ENCODE measurements at regions not wholly inside any gene's neighbourhood (a gene's known extent, or its start where the extent isn't known, plus 50 kb on each side); places are given as distances from the start of the nearest gene placed in this dataset.
A peak's percentile ranks its signal among the peaks of the same experiment; 100 is the strongest.

GRCh38 chr16:73151225-73151624 is 103.3 kb upstream of the ZFHX3 start:
- DNase-seq (ENCODE audit: low read depth): no peak

DNA sequence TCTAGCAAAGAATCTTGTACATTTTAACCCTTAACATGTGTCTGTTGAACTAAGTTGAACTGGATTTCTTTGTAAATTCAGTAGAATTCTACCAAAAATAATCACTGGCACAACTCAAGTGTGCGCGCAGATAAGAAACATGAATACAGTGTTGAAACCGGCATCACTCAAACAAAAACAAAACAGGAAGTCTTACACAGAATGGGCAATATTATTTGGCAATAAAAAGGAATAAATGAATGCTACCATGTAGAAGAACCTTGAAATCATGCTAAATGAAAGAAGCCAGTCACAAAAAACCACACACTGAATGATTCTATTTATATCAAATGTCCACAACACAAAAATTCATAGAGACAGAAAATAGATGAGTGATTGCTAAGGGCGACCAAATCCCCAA is 102.9 kb upstream of the ZFHX3 start:
- no peak for DNase-seq (ENCODE audit: low read depth)

DNA sequence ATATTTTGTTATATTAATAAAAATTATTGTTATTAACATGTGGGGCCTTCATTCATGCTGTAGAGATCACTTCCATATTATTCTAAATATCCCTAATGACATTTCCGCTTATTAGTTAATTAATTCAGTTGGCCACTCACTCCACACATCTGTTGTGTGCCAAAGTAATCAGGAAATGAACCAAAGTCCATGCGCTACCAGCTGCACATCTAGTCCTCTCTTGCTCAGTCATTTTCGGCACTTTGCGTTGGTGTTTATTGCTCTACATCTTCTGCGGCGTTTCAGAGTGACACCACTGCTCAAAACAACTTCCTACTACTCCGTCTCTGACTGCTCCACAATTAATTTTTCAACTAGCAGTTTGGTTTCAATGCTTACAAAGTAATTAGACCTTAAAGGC is 101.4 kb upstream of the ZFHX3 start:
- no peak for DNase-seq (ENCODE audit: low read depth)

GRCh38 chr16:73147958-73148357 is 100.0 kb upstream of the ZFHX3 start:
- DNase-seq (ENCODE audit: low read depth): no peak

- no peak for DNase-seq (ENCODE audit: low read depth)
Observed at GRCh38 chr16:73145166-73145880, 97.4 kb upstream of the ZFHX3 start.

- no peak for DNase-seq (ENCODE audit: low read depth)
Observed at GRCh38 chr16:73143576-73144422, 95.9 kb upstream of the ZFHX3 start.

DNA sequence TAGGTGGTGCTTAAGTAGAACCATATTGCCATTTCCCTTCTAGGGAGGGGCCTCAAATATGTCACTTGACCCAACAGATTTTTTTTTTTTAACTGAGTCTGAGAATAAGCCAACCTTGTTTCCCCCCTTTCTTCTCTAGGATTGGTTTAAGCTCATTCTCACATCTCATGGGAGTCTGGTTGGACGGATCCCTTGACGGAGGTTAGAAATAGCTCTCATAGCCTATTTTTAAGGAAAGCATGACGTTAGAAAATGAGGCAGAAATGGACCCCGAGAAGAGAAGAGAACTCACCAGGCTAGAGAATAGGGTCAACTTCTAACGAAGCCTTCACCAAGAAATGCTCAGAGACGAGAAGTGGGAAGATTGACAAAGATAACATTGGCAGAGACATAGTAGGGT is 95.1 kb upstream of the ZFHX3 start:
- DNase-seq (ENCODE audit: low read depth): no peak

DNA sequence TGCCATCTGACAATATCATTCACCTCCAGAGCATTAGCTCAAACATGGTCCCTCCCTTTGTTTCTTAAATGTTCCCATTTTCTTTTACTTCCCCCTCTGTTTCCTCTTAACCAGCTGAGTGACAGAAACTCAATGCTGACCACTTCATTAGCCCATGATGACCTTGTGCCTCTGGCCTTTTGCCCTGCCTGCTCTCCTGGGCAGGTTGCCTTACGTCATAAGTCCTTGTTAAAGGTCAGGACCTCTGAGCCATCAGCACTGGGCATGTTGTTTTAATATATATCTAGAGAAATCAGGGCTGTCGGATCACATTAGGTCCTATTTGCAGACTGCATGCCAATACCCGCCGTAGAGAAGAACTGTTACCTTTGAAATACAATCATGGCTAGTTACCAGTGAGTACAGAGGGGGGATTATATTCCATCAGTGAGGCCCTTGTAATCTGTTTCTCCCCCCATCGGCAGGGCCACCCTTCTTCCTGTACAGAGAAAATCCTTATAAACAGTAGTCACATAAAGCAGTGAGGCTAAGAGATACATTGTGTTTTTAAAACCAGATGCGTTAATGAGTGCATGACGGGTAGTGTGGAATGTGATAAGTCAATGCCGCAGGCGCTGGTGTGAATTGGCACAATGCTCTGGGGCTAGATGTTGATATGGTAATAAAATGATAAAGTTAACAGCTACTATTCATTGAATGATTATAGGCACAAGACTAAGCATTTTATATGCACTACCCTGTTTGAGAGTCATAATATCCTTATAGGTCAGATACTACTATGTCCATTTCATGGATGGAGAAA is 94.3 kb upstream of the ZFHX3 start:
- DNase-seq (ENCODE audit: low read depth): no peak

DNA sequence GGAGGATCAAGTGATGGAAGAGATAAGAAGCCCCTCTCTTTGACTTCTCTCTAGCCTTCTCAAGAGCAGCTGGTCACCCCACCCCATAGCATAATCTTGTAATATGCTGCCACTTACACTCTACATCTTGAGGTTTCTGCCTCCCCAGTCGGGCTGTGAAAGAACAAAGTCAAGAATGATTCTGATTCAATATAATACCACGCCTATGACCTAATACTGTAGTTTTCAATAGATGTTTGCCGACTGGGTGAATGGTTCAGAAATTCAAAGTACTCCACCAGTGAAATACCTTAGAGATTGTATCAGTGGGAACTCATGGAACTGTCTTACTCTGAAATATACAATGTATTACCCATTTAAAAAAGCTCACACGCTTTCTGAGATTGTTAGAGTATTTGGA is 93.0 kb upstream of the ZFHX3 start:
- no peak for DNase-seq (ENCODE audit: low read depth)

DNA sequence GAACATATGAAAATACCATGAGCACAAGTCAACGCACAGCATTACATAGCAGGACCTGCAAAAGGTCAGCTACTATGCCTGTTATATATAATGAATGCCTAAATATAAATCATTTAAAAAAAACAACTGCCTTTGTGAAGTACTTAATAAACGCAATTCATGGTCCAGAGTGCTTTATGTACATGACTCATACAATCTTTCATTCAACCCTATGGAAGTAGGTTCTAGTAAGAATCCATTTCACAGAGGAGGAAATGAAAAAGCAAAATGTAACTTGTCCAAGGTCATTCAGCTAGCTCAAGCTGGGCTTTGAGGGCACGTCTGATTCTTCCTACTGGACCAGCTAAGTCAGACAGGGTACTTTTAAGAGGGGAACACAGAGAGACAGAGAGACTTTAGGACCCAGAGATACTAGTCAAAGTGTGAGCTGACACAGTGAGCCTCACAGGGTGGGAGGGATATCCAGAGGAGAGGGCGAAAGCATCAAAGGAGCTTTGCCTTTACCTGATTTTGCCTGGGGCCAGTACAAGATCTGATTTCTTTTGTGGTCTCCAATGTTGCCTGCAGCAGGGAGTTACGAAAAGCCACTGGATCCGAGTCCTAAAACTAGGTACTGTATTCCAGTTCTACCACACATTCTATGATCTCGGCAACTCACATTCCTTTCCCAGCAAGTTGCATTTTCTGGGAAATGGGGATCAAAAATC is 83.4 kb upstream of the ZFHX3 start:
- DNase-seq (ENCODE audit: low read depth): no peak

DNA sequence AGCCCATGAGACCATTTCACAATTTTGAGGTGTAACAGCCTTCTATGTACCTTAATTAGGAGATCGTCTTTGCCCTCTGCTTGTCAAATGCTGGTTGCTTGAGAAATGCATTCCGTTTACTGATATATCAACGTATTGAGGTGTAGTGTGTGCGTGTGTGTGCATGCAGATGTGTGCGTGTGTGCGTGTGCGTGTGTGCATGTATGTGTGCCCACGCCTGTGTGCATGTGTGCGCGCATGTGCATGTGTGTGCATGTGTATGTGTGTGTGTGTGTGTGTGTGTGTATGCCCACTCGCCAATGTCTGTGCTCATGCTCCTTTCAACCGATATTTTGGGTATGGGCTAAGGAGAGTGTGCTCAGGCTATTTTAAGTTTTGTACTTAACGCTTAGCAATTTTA is 81.5 kb upstream of the ZFHX3 start:
- DNase-seq (ENCODE audit: low read depth): no peak

- peak; percentile 65 for DNase-seq (ENCODE audit: low read depth)
Observed at GRCh38 chr16:73126525-73126853, 78.6 kb upstream of the ZFHX3 start.

DNA sequence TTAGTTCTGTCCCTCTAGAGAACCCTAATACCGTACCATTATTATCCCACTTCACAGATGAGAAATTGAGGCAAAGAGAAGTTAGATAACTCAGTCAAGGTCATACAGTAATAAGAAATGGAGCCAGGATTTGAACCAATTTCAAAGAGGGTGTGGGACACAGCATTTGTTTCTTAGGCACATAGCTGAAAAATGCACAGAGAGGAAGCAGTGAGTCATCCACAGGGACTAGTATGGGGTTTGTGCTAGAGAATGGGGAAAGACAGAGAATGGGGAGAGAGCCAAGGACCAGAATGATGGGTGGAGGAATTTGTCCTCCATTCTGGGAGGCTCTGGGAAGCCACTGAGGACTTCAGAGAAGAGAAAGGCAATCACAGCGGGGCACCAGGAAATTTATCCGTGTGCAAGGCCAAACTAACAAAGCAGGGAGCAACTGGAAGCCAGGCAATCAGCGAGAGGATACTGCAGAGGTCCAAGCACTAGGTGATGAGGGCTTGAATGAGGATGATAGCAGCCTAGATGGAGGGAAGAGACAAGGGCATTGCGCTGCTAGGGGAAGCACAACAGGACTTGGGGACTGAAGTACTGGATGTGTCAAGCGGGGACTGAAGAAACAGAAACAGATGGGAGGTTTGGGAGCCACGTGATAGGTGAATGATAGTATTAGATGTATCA is 78.1 kb upstream of the ZFHX3 start:
- DNase-seq (ENCODE audit: low read depth): no peak

DNA sequence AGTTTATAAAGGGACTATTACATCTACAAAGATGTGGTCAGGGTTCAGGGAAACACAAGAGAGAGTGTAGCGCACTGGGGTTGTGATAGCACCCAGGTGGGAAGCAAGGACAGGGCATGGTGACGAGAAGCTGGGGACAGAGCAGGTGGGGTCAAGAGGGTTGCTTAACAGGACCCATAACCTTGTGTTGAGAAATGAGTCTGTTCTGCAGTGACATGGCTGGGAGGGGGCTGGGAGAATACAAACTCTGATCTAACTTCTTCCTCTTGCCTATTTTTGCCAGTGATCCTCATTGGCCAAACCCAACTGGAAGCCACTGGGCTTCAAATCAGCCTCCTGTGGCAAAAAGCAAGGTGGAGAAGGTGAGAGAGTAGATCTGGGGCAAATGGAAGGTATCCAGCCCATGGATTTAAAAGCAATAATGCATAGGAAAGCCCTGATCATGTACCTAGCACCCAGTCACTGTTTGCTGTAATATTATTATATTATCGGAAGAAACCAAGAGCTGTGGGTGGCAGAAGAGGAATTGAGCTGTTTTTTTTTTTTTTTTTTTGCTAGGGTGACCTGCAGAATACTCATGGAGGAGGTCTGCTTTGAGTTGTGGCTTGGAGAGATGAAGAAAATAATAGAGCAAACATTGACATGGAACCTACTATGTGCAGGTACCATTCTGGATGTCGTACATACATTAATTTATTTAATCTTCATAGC is 76.9 kb upstream of the ZFHX3 start:
- DNase-seq (ENCODE audit: low read depth): no peak

GRCh38 chr16:73124097-73124652 is 76.2 kb upstream of the ZFHX3 start:
- DNase-seq (ENCODE audit: low read depth): no peak

GRCh38 chr16:73122604-73123391 is 74.9 kb upstream of the ZFHX3 start:
- DNase-seq (ENCODE audit: low read depth): no peak

GRCh38 chr16:73116576-73116975 is 68.6 kb upstream of the ZFHX3 start:
- no peak for DNase-seq (ENCODE audit: low read depth)

DNA sequence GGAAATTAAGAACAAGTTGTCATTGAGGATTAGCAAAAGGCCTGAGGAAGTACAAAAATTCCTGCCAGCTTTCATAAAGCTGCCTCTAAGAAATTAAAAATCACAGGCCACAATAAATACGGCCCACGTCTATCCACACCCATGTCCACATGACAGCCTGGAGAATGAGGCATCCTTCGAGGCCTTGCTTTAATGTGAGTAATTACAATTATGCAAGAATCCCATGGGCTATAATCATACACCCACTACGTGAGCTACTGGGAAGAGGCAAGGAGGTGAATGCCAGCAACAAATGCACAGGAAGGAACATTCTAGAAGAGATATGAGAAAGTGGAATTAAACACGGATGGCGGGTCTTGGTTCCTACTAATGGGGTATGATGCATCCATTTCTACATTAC is 65.4 kb upstream of the ZFHX3 start:
- no peak for DNase-seq (ENCODE audit: low read depth)

- no peak for DNase-seq (ENCODE audit: low read depth)
Observed at GRCh38 chr16:73108195-73108963, 60.5 kb upstream of the ZFHX3 start.
